Heart right ventricle (tissue), 16 donors: ENCODE measurements at regions not wholly inside any gene's neighbourhood (a gene's known extent, or its start where the extent isn't known, plus 50 kb on each side); places are given as distances from the start of the nearest gene placed in this dataset.

Experiments
- ATAC-seq, 8 donors: fragments of 200-7000 bp; cut with Tn5 transposase; one replicate each; pipeline ENCODE4 v1.9.1; 2020; ENCODE audit warnings: mild to moderate bottlenecking in 8 of 8, moderate library complexity in 8 of 8, moderate number of reproducible peaks in 1 of 8
- DNase-seq, 2 donors: peaks; one replicate each; pipeline ENCODE4 v3.0.0-alpha.2; 2020
- H3K27ac ChIP-seq, 10 donors: fragments of 200-600 bp; sonication (generic) in 2 of 10; one replicate each; pipeline versions ENCODE4 v1.5.0 to v1.8.0; 2020 to 2022; ENCODE audit warnings: mild to moderate bottlenecking in 3 of 10
- H3K27me3 ChIP-seq, 7 donors: fragments of 200-600 bp; one replicate each; pipeline ENCODE4 v1.8.0; 2021 to 2022; ENCODE audit warnings: mild to moderate bottlenecking in 2 of 7
- H3K36me3 ChIP-seq, 9 donors: fragments of 200-600 bp; sonication (generic) in 1 of 9; one replicate each; pipeline versions ENCODE4 v1.5.0 to v1.8.0; 2020 to 2022; ENCODE audit warnings: mild to moderate bottlenecking in 2 of 9
- H3K4me1 ChIP-seq, 9 donors: fragments of 200-600 bp; sonication (generic) in 1 of 9; one replicate each; pipeline versions ENCODE4 v1.5.0 to v1.8.0; 2020 to 2022; ENCODE audit warnings: mild to moderate bottlenecking in 4 of 9
- H3K4me3 ChIP-seq, 10 donors: fragments of 200-600 bp; sonication (generic) in 2 of 10; one replicate each; pipeline versions ENCODE4 v1.5.0 to v1.8.0; 2020 to 2022; ENCODE audit warnings: mild to moderate bottlenecking in 7 of 10, moderate library complexity in 2 of 10
- H3K9me3 ChIP-seq, 11 donors: fragments of 200-600 bp in 10 of 11; sonication (generic) in 2 of 11; one replicate each; pipeline versions ENCODE4 v1.5.0 to v1.8.0; 2013 to 2022; ENCODE audit warnings: mild to moderate bottlenecking in 2 of 11, control low read depth in 1 of 11, moderate library complexity in 1 of 11
- WGBS, 2 donors: extraction: QIAGEN DNeasy Blood & Tissue Kit; methylation state at CpG; one replicate each; pipeline ENCODE4 v1.1.7; 2013; ENCODE audit warnings: inconsistent platforms in 1 of 2; 5-methylcytosine and 5-hydroxymethylcytosine counted together
- intact Hi-C, 10 donors: fragments of 100-400 bp; cut with DNase I; formaldehyde crosslinking; loops; one replicate each; pipeline versions ENCODE4 v1.11.1 to v1.14.2; 2022
- TF ChIP-seq, protein P1 (sequence below), 9 donors: fragments of 200-600 bp; sonication (generic) in 2 of 9; IDR thresholded peaks; one replicate each; pipeline versions ENCODE4 v1.5.0 to v1.8.0; 2021 to 2022; ENCODE audit warnings: antibody characterized with exemption in 9 of 9, mild to moderate bottlenecking in 5 of 9, moderate library complexity in 1 of 9
- donor health status: Arrhythmogenic right ventricular cardiomyopathy.
- donor health status: ischemic (EF 13 %, LVEDD 7.1; RV severe dilation, severe dysfunction).
- donor health status: healthy with polysubstance abuse.
- donor health status: DM: no; HTN: yes; CAD: no.
- donor health status: DM: no; HTN: no; CAD: no.
- donor health status: ischemic (EF 25% LVEDD 6.9; RV normal size, moderate dysfunction).
- donor health status: ischemic (EF 25% LVEDD 5.7; RV mildly dilated, moderate dysfunction).
- donor health status: healthy.
- donor health status: DM: yes; HTN: yes; CAD: no.
- donor health status: Ischemic cardiomyopathy.
- donor health status: ischemic (EF 35%, LVEDD 5.7; RV mildly dilated, moderate dysfunction).
- donor health status: nonischemic (EF 11% LVEDD 7.7; RV severe dilation, severe dysfunction).
- donor health status: DM: yes; HTN: yes; CAD: no.
- donor health status: PGD.
- donor health status: ischemic (EF 29% LVEDD 5.4; RV normal size, mild dysfunction).
- donor health status: nonischemic (EF 23%, LVEDD 6.1; RV moderate dilation, normal function).

DNA sequence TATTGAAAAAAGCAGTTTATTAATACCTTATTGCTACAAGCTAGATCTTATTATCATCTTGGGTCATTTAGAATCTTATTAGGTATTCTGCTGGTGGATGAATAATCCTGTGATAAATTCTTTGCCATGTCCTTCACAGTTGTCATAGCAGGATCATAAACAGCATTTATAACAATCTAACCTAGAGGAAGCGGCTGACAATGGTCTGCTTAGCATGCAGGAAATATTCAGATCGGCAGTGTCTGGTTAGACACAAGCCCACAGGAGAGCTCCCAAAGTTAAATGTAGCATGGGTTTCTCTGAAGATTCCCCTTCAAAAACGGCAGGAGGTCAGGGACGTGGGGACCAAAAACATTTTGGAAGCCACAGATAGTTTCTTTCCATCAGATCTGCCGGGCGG lies 179.3 kb downstream of the FOXB1 start:
- intact Hi-C loops, result loop anchor here in 6 of 10 donors (5.0 to 10.0 kb wide), 5 partner anchors 59 to 486 kb away; no protein-coding TSS in a partner anchor
- H3K27me3 ChIP-seq, result peaks cover 0 to 32% (median 14%) of the 10 kb centered on the region in 7 donors
- H3K9me3 ChIP-seq, result no peaks in the 10 kb centered on the region
- 69% methylated on average over 6 of the region's 6 CpGs for WGBS, 2 donors
- DNase-seq, result no peak
- no peak for ATAC-seq
- H3K4me3 ChIP-seq, result no peak overlapping the region
- TF ChIP-seq, protein P1, sequence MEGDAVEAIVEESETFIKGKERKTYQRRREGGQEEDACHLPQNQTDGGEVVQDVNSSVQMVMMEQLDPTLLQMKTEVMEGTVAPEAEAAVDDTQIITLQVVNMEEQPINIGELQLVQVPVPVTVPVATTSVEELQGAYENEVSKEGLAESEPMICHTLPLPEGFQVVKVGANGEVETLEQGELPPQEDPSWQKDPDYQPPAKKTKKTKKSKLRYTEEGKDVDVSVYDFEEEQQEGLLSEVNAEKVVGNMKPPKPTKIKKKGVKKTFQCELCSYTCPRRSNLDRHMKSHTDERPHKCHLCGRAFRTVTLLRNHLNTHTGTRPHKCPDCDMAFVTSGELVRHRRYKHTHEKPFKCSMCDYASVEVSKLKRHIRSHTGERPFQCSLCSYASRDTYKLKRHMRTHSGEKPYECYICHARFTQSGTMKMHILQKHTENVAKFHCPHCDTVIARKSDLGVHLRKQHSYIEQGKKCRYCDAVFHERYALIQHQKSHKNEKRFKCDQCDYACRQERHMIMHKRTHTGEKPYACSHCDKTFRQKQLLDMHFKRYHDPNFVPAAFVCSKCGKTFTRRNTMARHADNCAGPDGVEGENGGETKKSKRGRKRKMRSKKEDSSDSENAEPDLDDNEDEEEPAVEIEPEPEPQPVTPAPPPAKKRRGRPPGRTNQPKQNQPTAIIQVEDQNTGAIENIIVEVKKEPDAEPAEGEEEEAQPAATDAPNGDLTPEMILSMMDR (IDR thresholded peaks at IDR 0.05), result no peak
- H3K27ac ChIP-seq, result no peak overlapping the region
- no peaks in the 10 kb centered on the region for H3K4me1 ChIP-seq
- H3K36me3 ChIP-seq, result no peaks in the 10 kb centered on the region

DNA sequence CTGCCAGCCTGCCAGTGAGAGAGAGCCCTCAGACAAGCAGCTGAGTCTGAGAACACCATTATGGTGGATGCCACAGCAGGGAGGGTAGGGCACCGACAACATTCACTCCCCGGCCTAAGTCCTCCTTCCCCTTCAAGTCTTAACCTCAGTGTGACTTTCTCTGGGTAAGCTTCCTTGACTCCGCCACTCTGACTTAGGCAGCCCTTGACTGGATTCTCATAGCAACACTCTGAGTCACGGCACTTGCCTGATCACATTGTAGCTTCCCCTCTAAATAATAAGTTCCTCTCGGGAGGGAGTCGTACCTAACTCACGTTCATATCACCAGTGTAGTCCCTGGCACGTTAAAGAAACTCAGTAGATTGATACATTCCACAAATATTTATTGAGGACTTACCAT lies 180.5 kb downstream of the FOXB1 start:
- intact Hi-C loops, result loop anchor here in 6 of 10 donors (5.0 to 10.0 kb wide), 5 partner anchors 60 to 487 kb away; no protein-coding TSS in a partner anchor
- no peak overlapping the region for H3K27ac ChIP-seq
- H3K4me3 ChIP-seq, result no peak overlapping the region
- DNase-seq (no peak), ATAC-seq (no peak)
- H3K9me3 ChIP-seq, result no peaks in the 10 kb centered on the region
- H3K36me3 ChIP-seq, result no peaks in the 10 kb centered on the region
- H3K27me3 ChIP-seq, result peaks cover 0 to 36% (median 17%) of the 10 kb centered on the region in 7 donors
- TF ChIP-seq, protein P1 (IDR thresholded peaks at IDR 0.05), result no peak
- H3K4me1 ChIP-seq, result no peaks in the 10 kb centered on the region
- WGBS, 2 donors, result 67 to 70% methylated on average over 8 of the region's 8 CpGs

DNA sequence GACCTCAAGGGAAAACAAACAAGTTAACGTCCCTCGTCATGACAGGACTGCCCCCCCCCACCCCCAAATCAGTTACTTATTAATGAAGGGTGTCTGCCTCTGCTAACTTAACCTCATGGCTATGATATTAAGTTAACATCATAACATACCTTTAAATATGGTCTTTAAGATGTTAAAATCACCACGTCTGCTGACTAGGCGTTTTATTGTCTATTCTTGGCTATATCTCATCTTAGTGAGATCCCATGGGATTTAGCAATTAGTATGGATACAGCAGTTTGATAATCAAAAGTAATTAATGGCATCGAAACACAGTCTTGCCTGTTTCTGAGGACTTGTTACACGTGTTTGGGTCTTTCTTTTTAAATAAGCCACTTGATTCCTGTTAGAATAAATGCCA lies 186.9 kb downstream of the FOXB1 start:
- Histone ChIP-seq H3K27ac (no peak overlapping the region), H3K36me3 (no peaks in the 10 kb centered on the region), H3K4me1 (no peaks in the 10 kb centered on the region), H3K9me3 (no peaks in the 10 kb centered on the region), H3K4me3 (no peak overlapping the region), H3K27me3 (peaks cover 0 to 46% (median 33%) of the 10 kb centered on the region in 7 donors)
- intact Hi-C loops, result no loop called here
- ATAC-seq, result no peak
- WGBS, 2 donors, result 69 to 75% methylated on average over 6 of the region's 6 CpGs
- no peak for DNase-seq
- TF ChIP-seq, protein P1 (IDR thresholded peaks at IDR 0.05), result no peak

DNA sequence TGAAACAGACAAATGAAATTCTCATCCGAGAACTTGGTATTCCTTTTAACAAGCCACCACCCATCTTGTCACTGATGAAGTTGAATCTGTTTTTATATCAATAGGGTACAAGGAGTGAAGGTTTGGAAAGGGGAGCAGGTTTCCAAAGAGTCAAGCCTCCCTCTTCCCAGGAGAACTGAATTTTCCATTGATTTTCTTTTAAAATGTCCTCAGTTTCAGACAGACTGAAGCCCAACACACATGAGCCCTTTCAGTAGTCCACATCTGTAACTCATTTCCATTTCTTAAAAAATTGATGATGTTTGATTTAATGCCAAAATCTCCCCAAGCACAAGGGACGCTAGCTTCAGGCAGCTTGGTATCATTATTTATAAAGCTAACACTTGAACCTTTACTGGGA lies 187.7 kb downstream of the FOXB1 start:
- no peaks in the 10 kb centered on the region for H3K9me3 ChIP-seq
- TF ChIP-seq, protein P1 (IDR thresholded peaks at IDR 0.05), result no peak
- intact Hi-C loops, result no loop called here
- ATAC-seq (no peak), DNase-seq (no peak)
- no peaks in the 10 kb centered on the region for H3K4me1 ChIP-seq
- H3K27ac ChIP-seq, result no peak overlapping the region
- peaks cover 0 to 52% (median 28%) of the 10 kb centered on the region in 7 donors for H3K27me3 ChIP-seq
- H3K36me3 ChIP-seq, result no peaks in the 10 kb centered on the region
- 77 to 89% methylated on average over 2 of the region's 2 CpGs for WGBS, 2 donors
- no peak overlapping the region for H3K4me3 ChIP-seq
